ENCODE measurements at regions not wholly inside any gene's neighbourhood (a gene's known extent, or its start where the extent isn't known, plus 50 kb on each side); places are given as distances from the start of the nearest gene placed in this dataset.

- Mint-ChIP-seq H3K27ac (no peak overlapping the region), H3K9me3 (ENCODE audit: low read depth) (peaks cover under 1% of the 10 kb centered on the region), H3K4me1 (ENCODE audit: low read depth) (peaks cover 5% of the 10 kb centered on the region), H3K4me3 (ENCODE audit: low read depth) (no peak overlapping the region), H3K27me3 (peaks cover 5% of the 10 kb centered on the region), H3K36me3 (ENCODE audit: insufficient read depth) (no peaks in the 10 kb centered on the region)
- DNase-seq (ENCODE audit: low spot score, unreplicated experiment): no peak
- no peak for TF ChIP-seq CTCF (IDR thresholded peaks at IDR 0.05; ENCODE audit: unreplicated experiment)
Measured at GRCh38 chr13:110070511-110071120, 236.3 kb downstream of the COL4A1 start.

- H3K36me3 Mint-ChIP-seq (ENCODE audit: insufficient read depth): no peaks in the 10 kb centered on the region
- H3K27ac Mint-ChIP-seq: no peak overlapping the region
- no peak for DNase-seq (ENCODE audit: low spot score, unreplicated experiment)
- H3K4me3 Mint-ChIP-seq (ENCODE audit: low read depth): no peak overlapping the region
- peaks cover 5% of the 10 kb centered on the region for H3K27me3 Mint-ChIP-seq
- H3K9me3 Mint-ChIP-seq (ENCODE audit: low read depth): no peaks in the 10 kb centered on the region
- no peak for TF ChIP-seq CTCF (IDR thresholded peaks at IDR 0.05; ENCODE audit: unreplicated experiment)
- peaks cover 5% of the 10 kb centered on the region for H3K4me1 Mint-ChIP-seq (ENCODE audit: low read depth)
Measured at GRCh38 chr13:110070046-110070445, 236.9 kb downstream of the COL4A1 start.

GRCh38 chr13:110068176-110068473 is 238.8 kb downstream of the COL4A1 start:
- H3K27ac Mint-ChIP-seq: no peak overlapping the region
- peaks cover 5% of the 10 kb centered on the region for H3K27me3 Mint-ChIP-seq
- H3K36me3 Mint-ChIP-seq (ENCODE audit: insufficient read depth): no peaks in the 10 kb centered on the region
- TF ChIP-seq CTCF (IDR thresholded peaks at IDR 0.05; ENCODE audit: unreplicated experiment): no peak
- H3K4me1 Mint-ChIP-seq (ENCODE audit: low read depth): peaks cover 5% of the 10 kb centered on the region
- H3K4me3 Mint-ChIP-seq (ENCODE audit: low read depth): no peak overlapping the region
- no peak for DNase-seq (ENCODE audit: low spot score, unreplicated experiment)
- no peaks in the 10 kb centered on the region for H3K9me3 Mint-ChIP-seq (ENCODE audit: low read depth)

- H3K9me3 Mint-ChIP-seq (ENCODE audit: low read depth): no peaks in the 10 kb centered on the region
- H3K36me3 Mint-ChIP-seq (ENCODE audit: insufficient read depth): no peaks in the 10 kb centered on the region
- no peak for TF ChIP-seq CTCF (IDR thresholded peaks at IDR 0.05; ENCODE audit: unreplicated experiment)
- peaks cover 5% of the 10 kb centered on the region for H3K4me1 Mint-ChIP-seq (ENCODE audit: low read depth)
- H3K4me3 Mint-ChIP-seq (ENCODE audit: low read depth): no peak overlapping the region
- no peak for DNase-seq (ENCODE audit: low spot score, unreplicated experiment)
- H3K27ac Mint-ChIP-seq: no peak overlapping the region
- peaks cover 5% of the 10 kb centered on the region for H3K27me3 Mint-ChIP-seq
Measured at GRCh38 chr13:110067355-110068175, 239.4 kb downstream of the COL4A1 start.

- no peak for DNase-seq (ENCODE audit: low spot score, unreplicated experiment)
- Mint-ChIP-seq H3K9me3 (ENCODE audit: low read depth) (no peaks in the 10 kb centered on the region), H3K4me1 (ENCODE audit: low read depth) (peaks cover 5% of the 10 kb centered on the region), H3K27me3 (peaks cover 5% of the 10 kb centered on the region), H3K4me3 (ENCODE audit: low read depth) (no peak overlapping the region), H3K36me3 (ENCODE audit: insufficient read depth) (no peaks in the 10 kb centered on the region), H3K27ac (no peak overlapping the region)
- no peak for TF ChIP-seq CTCF (IDR thresholded peaks at IDR 0.05; ENCODE audit: unreplicated experiment)
Measured at GRCh38 chr13:110065780-110066179, 241.2 kb downstream of the COL4A1 start.

Data from progenitor cell of endocrine pancreas (in vitro differentiated cells).